ENCODE measurements at regions not wholly inside any gene's neighbourhood (a gene's known extent, or its start where the extent isn't known, plus 50 kb on each side); places are given as distances from the start of the nearest gene placed in this dataset.

GRCh38 chr10:10667466-10667865 is 350.2 kb upstream of the CELF2 start (continued):
- TF ChIP-seq CBX5 (IDR thresholded peaks at IDR 0.05; ENCODE audit: low read depth), result no peak
- TF ChIP-seq IKZF1 (conservative IDR thresholded peaks at IDR 0.05), result no peak
- TF ChIP-seq EGR1 (IDR thresholded peaks at IDR 0.05; ENCODE audit: borderline replicate concordance in 1 of 2, low read depth in 2 of 2, low read length in 2 of 2), result no peak

GRCh38 chr10:10676972-10677371 is 340.7 kb upstream of the CELF2 start:
- WGBS (ENCODE audit: insufficient coverage, insufficient replicate concordance, low lambda C conversion rate, missing lambda C conversion rate), result 43% methylated on average over 1 of the region's 1 CpG
- H3K4me3 ChIP-seq, result no peak overlapping the region

More at GRCh38 chr10:10676972-10677371, 340.7 kb upstream of the CELF2 start:
- Histone ChIP-seq H4K20me1 (ENCODE audit: control insufficient read depth, insufficient read depth) (no peaks in the 10 kb centered on the region), H3K9me3 (replicated peaks; ENCODE audit: control insufficient read depth, insufficient read depth, low read length) (no peaks in the 10 kb centered on the region; the same call in 2 of the 3 replicates), H3K27ac (ENCODE audit: control insufficient read depth, insufficient read depth) (no peak overlapping the region), H3K36me3 (ENCODE audit: control insufficient read depth in 2 of 2, insufficient read depth in 2 of 2, low read length in 1 of 2) (no peaks in the 10 kb centered on the region), H3K9ac (ENCODE audit: control insufficient read depth, insufficient read depth, low read length) (no peak overlapping the region), H3K79me2 (ENCODE audit: control insufficient read depth, insufficient read depth, low read length) (no peaks in the 10 kb centered on the region), H2AFZ (ENCODE audit: control insufficient read depth, low read depth, low read length) (no peak overlapping the region), H3K4me1 (ENCODE audit: control insufficient read depth, insufficient read depth, low read length) (0 out of 2 replicates have a peak, but pooled peaks cover 5% of the 10 kb centered on the region), H3K27me3 (replicated peaks in 1 of 2; ENCODE audit: control insufficient read depth in 2 of 2, insufficient read depth in 2 of 2, low read length in 1 of 2) (no peaks in the 10 kb centered on the region), H3K4me2 (ENCODE audit: control insufficient read depth, insufficient read depth) (no peak overlapping the region)
- TF ChIP-seq BHLHE40 (IDR thresholded peaks at IDR 0.05; ENCODE audit: borderline replicate concordance in 1 of 2, low read depth in 2 of 2, low read length in 1 of 2) (no peak), REST (IDR thresholded peaks at IDR 0.05; ENCODE audit: low read depth, low read length) (no peak), POLR2AphosphoS5 (IDR thresholded peaks at IDR 0.05; ENCODE audit: low read length) (no peak), POLR2A (IDR thresholded peaks at IDR 0.05; ENCODE audit: low read depth, low read length) (no peak), E4F1 (IDR thresholded peaks at IDR 0.05; ENCODE audit: borderline replicate concordance, partially characterized antibody) (no peak), CBX5 (IDR thresholded peaks at IDR 0.05; ENCODE audit: low read depth) (no peak), EP300 (IDR thresholded peaks at IDR 0.05; ENCODE audit: borderline replicate concordance in 1 of 2, control insufficient read depth in 1 of 2, low read depth in 2 of 2, low read length in 2 of 2) (no peak), SP1 (IDR thresholded peaks at IDR 0.05; ENCODE audit: low read depth, low read length) (no peak), DPF2 (IDR thresholded peaks at IDR 0.05) (no peak), CEBPB (IDR thresholded peaks at IDR 0.05; ENCODE audit: borderline replicate concordance in 1 of 2, low read depth in 2 of 2, low read length in 2 of 2) (no peak), NFIC (IDR thresholded peaks at IDR 0.05; ENCODE audit: low read depth, low read length) (no peak)
- intact Hi-C loops (cut with micrococcal nuclease; ENCODE audit: unreplicated experiment) (loop anchor here (1.0 to 10.0 kb wide), 2 partner anchors 598 to 1346 kb away; no protein-coding TSS in a partner anchor), in situ Hi-C loops (cut with MboI) (loop anchor here (5.0 kb wide), 1 partner anchor 1345 kb away; no protein-coding TSS in a partner anchor)
- ATAC-seq (no peak), DNase-seq (ENCODE audit: low read depth, low spot score) (no peak), FAIRE-seq (no peak)
- no TSS peak for BruUV-seq (replicated peaks)
- ChIA-PET POLR2A (no interaction called here), SMC1A (ENCODE audit: uncharacterized antibody, unreplicated experiment) (interaction anchor here (0.6 kb wide), 1 partner anchor 14 kb away, joined by 3 read pairs; no protein-coding TSS in a partner anchor), RAD21 (ENCODE audit: unreplicated experiment) (interaction anchor here (0.7 to 1.1 kb wide), 4 partner anchors 8 to 1334 kb away, joined by 3 to 5 read pairs (median 3); no protein-coding TSS in a partner anchor), CTCF (interaction anchor here (0.9 to 2.6 kb wide), 4 partner anchors 159 to 1345 kb away, joined by 3 to 11 read pairs (median 4); no protein-coding TSS in a partner anchor)
